Thymus (tissue), 11 donors: ENCODE measurements at regions not wholly inside any gene's neighbourhood (a gene's known extent, or its start where the extent isn't known, plus 50 kb on each side); places are given as distances from the start of the nearest gene placed in this dataset.

Experiments used
- DNase-seq, 9 donors: peaks; one replicate each; pipeline ENCODE4 v3.0.0-alpha.2; 2013; ENCODE audit warnings: low spot score in 9 of 9, low read depth in 6 of 9, missing footprints in 1 of 9
- H3K27ac ChIP-seq, 2 donors: one replicate each; pipeline ENCODE4 v1.5.1; 2013; ENCODE audit warnings: control low read depth in 1 of 2, low read depth in 1 of 2, low read length in 1 of 2, mild to moderate bottlenecking in 1 of 2, moderate library complexity in 1 of 2
- H3K27me3 ChIP-seq, 2 donors: one replicate each; pipeline ENCODE4 v1.5.1; 2013; ENCODE audit warnings: low read length in 1 of 2; ENCODE audit not compliant: control insufficient read depth in 2 of 2, insufficient read depth in 1 of 2
- H3K36me3 ChIP-seq, 2 donors: one replicate each; pipeline ENCODE4 v1.5.1; 2013; ENCODE audit warnings: low read length in 1 of 2, mild to moderate bottlenecking in 1 of 2, moderate library complexity in 1 of 2; ENCODE audit not compliant: control insufficient read depth in 2 of 2, insufficient read depth in 2 of 2
- H3K4me1 ChIP-seq, 2 donors: one replicate each; pipeline ENCODE4 v1.5.1; 2013; ENCODE audit warnings: low read length in 2 of 2; ENCODE audit not compliant: control insufficient read depth in 2 of 2, insufficient read depth in 2 of 2
- H3K4me3 ChIP-seq, 2 donors: one replicate each; pipeline ENCODE4 v1.5.1; 2013; ENCODE audit warnings: low read length in 2 of 2, control low read depth in 1 of 2, mild to moderate bottlenecking in 1 of 2
- H3K9me3 ChIP-seq, 2 donors: one replicate each; pipeline ENCODE4 v1.5.1; 2013; ENCODE audit warnings: low read length in 1 of 2, mild to moderate bottlenecking in 1 of 2; ENCODE audit not compliant: control insufficient read depth in 2 of 2, insufficient read depth in 1 of 2
- WGBS: extraction: QIAGEN DNeasy Blood & Tissue Kit; methylation state at CpG from one replicate; pipeline ENCODE4 v1.1.7; 2013; 5-methylcytosine and 5-hydroxymethylcytosine counted together
- donor health status: healthy.

DNA sequence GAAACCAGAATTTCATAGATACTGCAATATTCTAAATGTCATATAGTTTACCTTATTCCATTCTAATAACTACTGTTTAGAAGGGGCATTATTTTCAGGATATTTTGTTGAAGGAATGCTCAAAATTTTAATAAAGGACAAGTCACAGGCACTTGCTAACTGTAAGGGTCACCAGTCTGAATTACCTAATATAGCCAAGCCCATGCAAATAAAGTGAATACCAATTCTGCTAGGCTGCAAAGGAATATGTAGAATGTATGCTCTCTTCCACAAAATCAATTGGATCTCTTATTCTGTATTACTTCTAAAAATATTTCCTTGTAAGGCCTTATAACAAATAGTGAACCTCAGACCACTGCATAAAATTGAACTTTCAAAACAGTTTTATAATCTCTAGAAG, 52.3 kb upstream of the FAT4 start:
- Histone ChIP-seq H3K36me3 (no peaks in the 10 kb centered on the region), H3K4me3 (no peak overlapping the region), H3K4me1 (no peaks in the 10 kb centered on the region), H3K9me3 (no peaks in the 10 kb centered on the region), H3K27me3 (no peaks in the 10 kb centered on the region), H3K27ac (no peak overlapping the region)
- no peak for DNase-seq

DNA sequence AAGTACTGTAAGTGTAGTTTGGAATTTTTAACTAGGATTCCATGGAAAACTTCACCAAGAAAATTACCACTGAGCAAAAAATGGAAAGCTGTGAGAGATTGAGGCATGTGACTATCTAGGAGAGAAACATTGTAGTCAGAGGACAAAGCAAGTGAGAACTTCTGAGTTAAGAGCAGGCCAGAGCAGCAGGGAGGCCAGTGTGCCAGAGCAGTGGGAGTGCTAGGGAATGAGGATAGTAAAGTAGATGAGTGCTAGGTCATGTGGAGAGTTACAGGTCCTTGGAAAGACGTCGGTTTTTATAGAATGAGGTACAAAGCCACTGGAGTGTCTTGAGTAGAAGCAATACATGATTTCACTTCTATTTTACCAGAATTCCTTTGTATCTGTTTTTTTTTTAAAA, 52.7 kb upstream of the FAT4 start:
- Histone ChIP-seq H3K27me3 (no peaks in the 10 kb centered on the region), H3K4me3 (no peak overlapping the region), H3K9me3 (no peaks in the 10 kb centered on the region), H3K36me3 (no peaks in the 10 kb centered on the region), H3K4me1 (no peaks in the 10 kb centered on the region), H3K27ac (no peak overlapping the region)
- WGBS: 93% methylated on average over 2 of the region's 2 CpGs
- no peak for DNase-seq

DNA sequence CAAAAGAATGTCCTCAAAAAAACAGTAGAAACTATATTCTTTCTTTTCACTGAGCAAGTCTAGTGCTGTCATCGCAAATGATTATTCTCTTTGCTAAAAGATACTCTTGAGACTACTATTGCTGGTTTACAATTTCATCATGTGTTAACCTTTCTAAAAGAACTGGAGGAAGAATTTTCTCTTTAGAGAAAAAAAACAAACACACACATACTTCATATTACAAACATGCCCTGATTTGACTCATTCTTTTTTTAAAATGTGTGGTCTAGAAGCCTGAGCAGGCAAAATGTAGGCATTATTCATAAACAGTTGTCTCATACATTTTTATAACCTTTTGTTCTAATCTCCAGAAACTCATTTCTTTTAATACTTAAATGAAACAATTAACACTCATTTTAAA, 60.6 kb upstream of the FAT4 start:
- Histone ChIP-seq H3K27me3 (no peaks in the 10 kb centered on the region), H3K4me1 (no peaks in the 10 kb centered on the region), H3K4me3 (no peak overlapping the region), H3K36me3 (no peaks in the 10 kb centered on the region), H3K9me3 (no peaks in the 10 kb centered on the region), H3K27ac (no peak overlapping the region)
- WGBS: 91% methylated on average over 1 of the region's 1 CpG
- DNase-seq: no peak

DNA sequence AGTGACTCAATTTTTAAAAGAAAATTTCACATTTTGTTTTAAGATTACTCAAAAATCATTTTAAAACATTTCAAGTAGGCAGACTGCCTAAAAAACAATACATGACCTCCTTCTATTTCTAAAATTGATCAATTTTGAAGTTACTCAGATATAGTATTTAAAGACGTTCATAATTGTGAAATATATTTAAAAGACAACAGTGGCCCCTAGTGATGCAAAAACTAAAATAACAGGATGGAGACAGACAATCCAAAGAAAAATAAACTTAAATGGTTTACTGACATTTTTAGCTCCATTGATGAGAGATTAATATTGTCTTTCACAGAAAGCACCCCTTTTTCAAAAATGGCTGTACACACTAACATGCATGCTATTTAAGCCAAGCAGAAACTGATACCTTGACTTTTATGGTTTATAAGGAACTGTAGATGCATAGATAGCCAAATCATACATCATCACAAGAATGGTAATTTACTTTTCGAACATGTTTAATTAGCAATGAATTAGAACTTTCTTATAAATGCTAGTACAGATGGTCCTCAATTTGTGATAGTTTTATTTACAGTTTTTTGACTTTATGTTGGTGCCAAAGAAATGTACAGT, 69.8 kb upstream of the FAT4 start:
- Histone ChIP-seq H3K36me3 (no peaks in the 10 kb centered on the region), H3K4me1 (no peaks in the 10 kb centered on the region), H3K27ac (no peak overlapping the region), H3K9me3 (no peaks in the 10 kb centered on the region), H3K4me3 (no peak overlapping the region), H3K27me3 (no peaks in the 10 kb centered on the region)
- no peak for DNase-seq
- WGBS: 54% methylated on average over 2 of the region's 2 CpGs

DNA sequence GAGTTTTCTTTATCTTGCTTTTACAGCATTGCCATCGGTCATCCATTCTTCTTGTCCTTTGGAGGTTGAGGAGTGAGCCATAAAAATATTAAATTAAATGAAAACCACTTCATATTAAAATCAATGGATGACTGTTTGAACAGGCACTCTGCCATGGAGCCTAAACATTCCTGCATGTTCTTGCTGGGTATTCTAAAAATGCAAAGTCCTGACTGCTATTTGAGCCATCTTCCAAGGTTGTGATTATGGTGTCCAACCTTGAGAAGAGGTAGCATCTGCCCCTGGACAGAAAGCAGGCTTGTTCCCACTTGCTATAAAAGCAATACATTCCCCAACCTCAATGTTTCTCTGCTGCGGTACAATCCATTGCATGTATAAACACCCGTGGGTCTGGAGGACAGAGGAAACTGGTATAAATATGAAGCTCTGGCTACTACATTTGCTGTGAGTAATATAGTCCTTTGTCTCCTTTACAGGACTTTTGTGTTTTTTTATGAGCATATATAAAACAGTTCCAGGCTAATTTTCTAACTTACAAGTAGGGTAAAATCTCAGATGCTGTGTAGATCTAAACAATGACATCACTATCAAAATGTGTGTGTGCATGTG, 70.9 kb upstream of the FAT4 start:
- DNase-seq: no peak
- 91% methylated on average over 3 of the region's 3 CpGs for WGBS
- no peaks in the 10 kb centered on the region for H3K27me3 ChIP-seq
- no peak overlapping the region for H3K27ac ChIP-seq
- no peaks in the 10 kb centered on the region for H3K36me3 ChIP-seq
- H3K9me3 ChIP-seq: no peaks in the 10 kb centered on the region
- H3K4me3 ChIP-seq: no peak overlapping the region
- no peaks in the 10 kb centered on the region for H3K4me1 ChIP-seq

DNA sequence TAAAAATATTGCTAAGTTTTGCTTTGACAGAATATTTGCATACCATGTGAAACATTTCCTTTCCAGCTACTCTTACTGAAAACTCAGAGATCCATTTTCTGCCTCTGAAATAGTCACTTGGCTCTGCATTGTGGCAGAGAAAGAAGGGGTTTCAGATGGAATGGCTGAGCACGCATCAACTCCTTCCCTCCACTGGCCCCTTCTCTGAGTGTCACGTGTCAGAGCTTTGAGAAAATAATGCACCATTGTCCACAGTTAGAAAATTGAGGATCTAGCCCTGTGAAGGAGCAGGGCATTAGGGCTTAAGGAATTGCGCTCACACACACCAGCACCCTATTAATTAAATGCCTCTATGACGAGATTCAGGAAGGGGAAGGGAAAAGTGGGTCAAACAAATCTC, 78.8 kb upstream of the FAT4 start:
- no peaks in the 10 kb centered on the region for H3K36me3 ChIP-seq
- no peak overlapping the region for H3K27ac ChIP-seq
- H3K27me3 ChIP-seq: no peaks in the 10 kb centered on the region
- H3K9me3 ChIP-seq: no peaks in the 10 kb centered on the region
- H3K4me3 ChIP-seq: no peak overlapping the region
- no peak for DNase-seq
- H3K4me1 ChIP-seq: no peaks in the 10 kb centered on the region
- 77% methylated on average over 4 of the region's 4 CpGs for WGBS

DNA sequence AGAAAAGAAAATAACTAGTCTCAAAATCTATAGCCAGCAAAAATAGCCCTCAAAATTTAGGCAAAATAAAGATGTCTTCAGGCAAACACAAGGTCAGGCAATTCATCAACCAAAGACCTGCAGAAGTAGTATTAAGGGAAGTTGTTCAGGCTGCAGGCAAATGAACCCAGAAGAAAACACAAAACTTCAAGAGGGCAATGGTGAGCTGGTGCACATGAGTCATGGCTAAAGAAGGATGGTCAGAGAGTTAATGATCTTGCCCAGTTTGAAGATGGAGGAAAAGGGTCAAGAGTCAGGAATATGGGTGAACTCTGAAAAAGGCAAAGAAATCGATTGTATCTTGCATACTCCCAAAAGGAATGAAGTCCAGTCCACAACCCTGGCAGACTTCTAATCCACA, 83.1 kb upstream of the FAT4 start:
- Histone ChIP-seq H3K9me3 (peaks cover 0 to 3% of the 10 kb centered on the region in 2 donors), H3K4me1 (no peaks in the 10 kb centered on the region), H3K27ac (no peak overlapping the region), H3K27me3 (no peaks in the 10 kb centered on the region), H3K36me3 (no peaks in the 10 kb centered on the region), H3K4me3 (no peak overlapping the region)
- no peak for DNase-seq
- WGBS: 94% methylated on average over 1 of the region's 1 CpG

DNA sequence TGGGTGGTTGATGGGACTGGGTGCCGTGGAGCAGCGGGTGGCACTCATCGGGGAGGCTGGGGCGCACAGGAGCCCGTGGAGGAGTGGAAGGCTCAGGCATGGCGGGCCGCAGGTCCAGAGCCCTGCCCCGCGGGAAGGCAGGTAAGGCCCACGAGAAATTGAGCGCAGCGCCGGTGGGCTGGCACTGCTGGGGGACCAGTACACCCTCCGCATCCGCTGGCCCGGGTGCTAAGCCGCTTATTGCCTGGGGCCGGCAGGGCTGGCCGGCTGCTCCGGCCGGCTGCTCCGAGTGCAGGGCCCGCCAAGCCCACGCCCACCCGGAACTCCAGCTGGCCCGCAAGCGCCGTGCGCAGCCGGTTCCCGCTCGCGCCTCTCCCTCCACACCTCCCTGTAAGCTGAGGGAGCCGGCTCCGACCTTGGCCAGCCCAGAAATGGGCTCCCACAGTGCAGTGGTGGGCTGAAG, 85.1 kb upstream of the FAT4 start:
- 97% methylated on average over 35 of the region's 35 CpGs for WGBS

DNA sequence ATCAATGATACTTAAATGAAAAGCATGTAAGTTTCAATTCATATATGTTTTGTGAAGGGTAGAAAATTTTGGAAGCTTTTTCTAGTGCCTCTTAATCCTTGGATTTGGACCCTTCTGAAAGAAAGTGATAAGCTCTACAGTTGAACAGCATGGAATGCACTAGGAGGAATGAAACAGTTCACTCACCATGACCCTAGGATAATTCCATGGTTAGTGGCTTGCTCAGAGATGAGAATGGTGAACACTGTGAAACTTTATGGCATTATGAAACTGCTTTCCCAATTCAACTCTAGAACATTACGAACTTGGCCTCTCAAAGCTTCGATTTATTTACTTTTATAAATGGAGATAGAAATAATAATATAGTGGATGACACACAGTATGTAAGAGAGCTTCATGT, 88.9 kb upstream of the FAT4 start:
- Histone ChIP-seq H3K4me1 (no peaks in the 10 kb centered on the region), H3K36me3 (no peaks in the 10 kb centered on the region), H3K9me3 (peaks cover 0 to 3% of the 10 kb centered on the region in 2 donors), H3K4me3 (no peak overlapping the region), H3K27me3 (no peaks in the 10 kb centered on the region), H3K27ac (no peak overlapping the region)
- WGBS: 92% methylated on average over 2 of the region's 2 CpGs
- DNase-seq: no peak

More for the DNA sequence above, 85.1 kb upstream of the FAT4 start:
- no peak for DNase-seq
- no peaks in the 10 kb centered on the region for H3K36me3 ChIP-seq
- H3K4me3 ChIP-seq: no peak overlapping the region
- H3K27ac ChIP-seq: no peak overlapping the region
- H3K27me3 ChIP-seq: no peaks in the 10 kb centered on the region
- H3K9me3 ChIP-seq: peaks cover 0 to 3% of the 10 kb centered on the region in 2 donors
- H3K4me1 ChIP-seq: no peaks in the 10 kb centered on the region
